B cell (primary cell): ENCODE measurements at regions not wholly inside any gene's neighbourhood (a gene's known extent, or its start where the extent isn't known, plus 50 kb on each side); places are given as distances from the start of the nearest gene placed in this dataset.

Source experiments
- CTCF ChIP-seq: fragments of 200-600 bp; IDR thresholded peaks from one replicate; pipeline ENCODE4 v1.8.0; 2022; ENCODE audit warnings: antibody characterized with exemption, mild to moderate bottlenecking
- EZH2 ChIP-seq: IDR thresholded peaks from 2 replicates; pipeline ENCODE4 v1.6.1; 2012; ENCODE audit warnings: borderline replicate concordance, low read depth, mild to moderate bottlenecking, moderate library complexity, low read length; ENCODE audit not compliant: insufficient read depth, poor library complexity, severe bottlenecking

GRCh38 chr7:52955522-52955921 lies 79.9 kb upstream of the POM121L12 start:
- TF ChIP-seq CTCF (no peak), EZH2 (no peak)
